ENCODE measurements at regions not wholly inside any gene's neighbourhood (a gene's known extent, or its start where the extent isn't known, plus 50 kb on each side); places are given as distances from the start of the nearest gene placed in this dataset.
"Not testable (repeated sequence)": the region's sequence is repeated elsewhere in the genome, so short reads cannot be mapped to it uniquely, and the experiment has no call there.

- not testable (repeated sequence) for H3K9me3 ChIP-seq (ENCODE audit: control insufficient read depth, low read depth, low read length); H3K4me3 ChIP-seq (ENCODE audit: low read length); H3K36me3 ChIP-seq (ENCODE audit: control insufficient read depth, insufficient read depth, low read length); DNase-seq; H3K27me3 ChIP-seq (ENCODE audit: control insufficient read depth, insufficient read depth, low read length)
- H3K4me1 ChIP-seq (ENCODE audit: control insufficient read depth, insufficient read depth, low read length): peaks cover 38% of the 10 kb centered on the region
- WGBS (ENCODE audit: insufficient coverage, low lambda C conversion rate): 5% methylated on average over 3 of the region's 13 CpGs
- H3K27ac ChIP-seq (ENCODE audit: low read length): peak overlapping the region; percentile 90
Measured at GRCh38 chr20:53864765-53865683, 205.4 kb downstream of the BCAS1 start.

GRCh38 chr20:53863923-53864641 lies 206.3 kb downstream of the BCAS1 start:
- WGBS (ENCODE audit: insufficient coverage, low lambda C conversion rate): 10% methylated on average over 2 of the region's 10 CpGs
- not testable (repeated sequence) for H3K4me3 ChIP-seq (ENCODE audit: low read length); H3K9me3 ChIP-seq (ENCODE audit: control insufficient read depth, low read depth, low read length); DNase-seq; H3K36me3 ChIP-seq (ENCODE audit: control insufficient read depth, insufficient read depth, low read length); H3K27me3 ChIP-seq (ENCODE audit: control insufficient read depth, insufficient read depth, low read length); H3K27ac ChIP-seq (ENCODE audit: low read length)
- peaks cover 32% of the 10 kb centered on the region for H3K4me1 ChIP-seq (ENCODE audit: control insufficient read depth, insufficient read depth, low read length)

GRCh38 chr20:53863535-53863922 lies 206.9 kb downstream of the BCAS1 start:
- peaks cover 33% of the 10 kb centered on the region for H3K4me1 ChIP-seq (ENCODE audit: control insufficient read depth, insufficient read depth, low read length)
- not testable (repeated sequence) for H3K27ac ChIP-seq (ENCODE audit: low read length)

GRCh38 chr20:53863039-53863438 lies 207.4 kb downstream of the BCAS1 start:
- 80% methylated on average over 1 of the region's 5 CpGs for WGBS (ENCODE audit: insufficient coverage, low lambda C conversion rate)
- not testable (repeated sequence) for H3K27ac ChIP-seq (ENCODE audit: low read length); H3K27me3 ChIP-seq (ENCODE audit: control insufficient read depth, insufficient read depth, low read length); H3K4me3 ChIP-seq (ENCODE audit: low read length); H3K36me3 ChIP-seq (ENCODE audit: control insufficient read depth, insufficient read depth, low read length); DNase-seq; H3K9me3 ChIP-seq (ENCODE audit: control insufficient read depth, low read depth, low read length)
- peaks cover 37% of the 10 kb centered on the region for H3K4me1 ChIP-seq (ENCODE audit: control insufficient read depth, insufficient read depth, low read length)

More at GRCh38 chr20:53863535-53863922, 206.9 kb downstream of the BCAS1 start:
- H3K27me3 ChIP-seq (ENCODE audit: control insufficient read depth, insufficient read depth, low read length); H3K4me3 ChIP-seq (ENCODE audit: low read length); H3K9me3 ChIP-seq (ENCODE audit: control insufficient read depth, low read depth, low read length); H3K36me3 ChIP-seq (ENCODE audit: control insufficient read depth, insufficient read depth, low read length); DNase-seq: not testable (repeated sequence)
- 100% methylated on average over 1 of the region's 3 CpGs for WGBS (ENCODE audit: insufficient coverage, low lambda C conversion rate)

- H3K27ac ChIP-seq (ENCODE audit: low read length); H3K9me3 ChIP-seq (ENCODE audit: control insufficient read depth, low read depth, low read length); H3K27me3 ChIP-seq (ENCODE audit: control insufficient read depth, insufficient read depth, low read length); H3K36me3 ChIP-seq (ENCODE audit: control insufficient read depth, insufficient read depth, low read length); DNase-seq; H3K4me3 ChIP-seq (ENCODE audit: low read length): not testable (repeated sequence)
- H3K4me1 ChIP-seq (ENCODE audit: control insufficient read depth, insufficient read depth, low read length): peaks cover 35% of the 10 kb centered on the region
- no CpG with 5 or more reads among the region's 4 CpGs for WGBS (ENCODE audit: insufficient coverage, low lambda C conversion rate)
Measured at GRCh38 chr20:53862490-53862889, 207.9 kb downstream of the BCAS1 start.

- peaks cover 35% of the 10 kb centered on the region for H3K4me1 ChIP-seq (ENCODE audit: control insufficient read depth, insufficient read depth, low read length)
- H3K27me3 ChIP-seq (ENCODE audit: control insufficient read depth, insufficient read depth, low read length); H3K9me3 ChIP-seq (ENCODE audit: control insufficient read depth, low read depth, low read length); H3K27ac ChIP-seq (ENCODE audit: low read length); H3K4me3 ChIP-seq (ENCODE audit: low read length); DNase-seq; H3K36me3 ChIP-seq (ENCODE audit: control insufficient read depth, insufficient read depth, low read length): not testable (repeated sequence)
- WGBS (ENCODE audit: insufficient coverage, low lambda C conversion rate): 100% methylated on average over 1 of the region's 1 CpG
Measured at GRCh38 chr20:53862136-53862397, 208.3 kb downstream of the BCAS1 start.

GRCh38 chr20:53859684-53860083 lies 210.7 kb downstream of the BCAS1 start:
- Histone ChIP-seq H3K4me3 (ENCODE audit: low read length) (no peak overlapping the region), H3K4me1 (ENCODE audit: control insufficient read depth, insufficient read depth, low read length) (peaks cover 15% of the 10 kb centered on the region), H3K36me3 (ENCODE audit: control insufficient read depth, insufficient read depth, low read length) (no peaks in the 10 kb centered on the region), H3K9me3 (ENCODE audit: control insufficient read depth, low read depth, low read length) (no peaks in the 10 kb centered on the region), H3K27me3 (ENCODE audit: control insufficient read depth, insufficient read depth, low read length) (no peaks in the 10 kb centered on the region), H3K27ac (ENCODE audit: low read length) (peak overlapping the region; percentile 1)
- no CpG with 5 or more reads among the region's 5 CpGs for WGBS (ENCODE audit: insufficient coverage, low lambda C conversion rate)
- no peak for DNase-seq

GRCh38 chr20:53859009-53859408 lies 211.4 kb downstream of the BCAS1 start:
- DNase-seq; H3K9me3 ChIP-seq (ENCODE audit: control insufficient read depth, low read depth, low read length); H3K27me3 ChIP-seq (ENCODE audit: control insufficient read depth, insufficient read depth, low read length); H3K27ac ChIP-seq (ENCODE audit: low read length); H3K36me3 ChIP-seq (ENCODE audit: control insufficient read depth, insufficient read depth, low read length); H3K4me3 ChIP-seq (ENCODE audit: low read length): not testable (repeated sequence)
- WGBS (ENCODE audit: insufficient coverage, low lambda C conversion rate): no CpG with 5 or more reads among the region's 5 CpGs
- H3K4me1 ChIP-seq (ENCODE audit: control insufficient read depth, insufficient read depth, low read length): peaks cover 12% of the 10 kb centered on the region

- peaks cover 10% of the 10 kb centered on the region for H3K4me1 ChIP-seq (ENCODE audit: control insufficient read depth, insufficient read depth, low read length)
- DNase-seq; H3K4me3 ChIP-seq (ENCODE audit: low read length); H3K27me3 ChIP-seq (ENCODE audit: control insufficient read depth, insufficient read depth, low read length); H3K36me3 ChIP-seq (ENCODE audit: control insufficient read depth, insufficient read depth, low read length); H3K9me3 ChIP-seq (ENCODE audit: control insufficient read depth, low read depth, low read length): not testable (repeated sequence)
- 75% methylated on average over 1 of the region's 3 CpGs for WGBS (ENCODE audit: insufficient coverage, low lambda C conversion rate)
- H3K27ac ChIP-seq (ENCODE audit: low read length): peak overlapping the region; percentile 89
Measured at GRCh38 chr20:53858516-53858915, 211.9 kb downstream of the BCAS1 start.

GRCh38 chr20:53857723-53858236 lies 212.6 kb downstream of the BCAS1 start:
- Histone ChIP-seq H3K9me3 (ENCODE audit: control insufficient read depth, low read depth, low read length) (no peaks in the 10 kb centered on the region), H3K36me3 (ENCODE audit: control insufficient read depth, insufficient read depth, low read length) (no peaks in the 10 kb centered on the region), H3K4me3 (ENCODE audit: low read length) (no peak overlapping the region), H3K27ac (ENCODE audit: low read length) (peak overlapping the region; percentile 89), H3K27me3 (ENCODE audit: control insufficient read depth, insufficient read depth, low read length) (no peaks in the 10 kb centered on the region), H3K4me1 (ENCODE audit: control insufficient read depth, insufficient read depth, low read length) (peaks cover 10% of the 10 kb centered on the region)
- no CpG with 5 or more reads among the region's 7 CpGs for WGBS (ENCODE audit: insufficient coverage, low lambda C conversion rate)
- peak; percentile 66 to 90 for DNase-seq
